K562 (cell line): ENCODE measurements at regions not wholly inside any gene's neighbourhood (a gene's known extent, or its start where the extent isn't known, plus 50 kb on each side); places are given as distances from the start of the nearest gene placed in this dataset.

Experiments used
- ATAC-seq: fragments of 200-7000 bp; cut with Tn5 transposase; 3 replicates; pipeline ENCODE4 v1.9.1; 2020; ENCODE audit warnings: moderate library complexity
- BruUV-seq: library from RNA; stranded (reverse); fragments of 400-500 nt; replicated peaks from 2 replicates; lab custom pipeline; 2021; lab: Mats Ljungman, UMichigan
- CTCF ChIA-PET: fragments of 300-600 bp; formaldehyde crosslinking; extraction: SDS; loops from one replicate; lab custom pipeline; 2021; ENCODE audit warnings: low intra/inter-chr PET ratio; lab: Yijun Ruan, JAX
- POLR2A ChIA-PET: fragments of 300-600, 350-650 bp; sonication (Branson Sonifier 250); formaldehyde crosslinking; extraction: SDS; loops from one replicate; lab custom pipeline; 2021; ENCODE audit warnings: antibody characterized with exemption, inconsistent platforms; lab: Yijun Ruan, JAX
- DNase-seq, 4 experiments: peaks; one replicate each; pipeline versions ENCODE4 v3.0.0 to v3.0.0-alpha.2; 2011 to 2018; ENCODE audit warnings: low spot score in 3 of 4, mixed read lengths in 3 of 4; ENCODE audit errors: extremely low read depth in 1 of 4
- FAIRE-seq: peaks from 2 replicates; lab custom pipeline; 2011; peaks lifted over from hg19 to GRCh38; lab: Jason Lieb, UNC
- H2AFZ ChIP-seq: 2 replicates; pipeline ENCODE4 v1.6.0; 2011; ENCODE audit warnings: low read depth, low read length, control low read depth, inconsistent platforms
- H3K27ac ChIP-seq: fragments of 200-600 bp; 3 replicates; pipeline ENCODE4 v1.8.0; 2011; ENCODE audit warnings: low read depth, mild to moderate bottlenecking, control low read depth, inconsistent platforms, low read length, moderate library complexity, mixed read lengths; ENCODE audit errors: extremely low read depth
- H3K27me3 ChIP-seq, 2 experiments: fragments of 300-600 bp in 1 of 2; 2 replicates in 1 of 2; 3 replicates in 1 of 2; pipeline versions ENCODE4 v1.6.0 to v1.8.0; 2011; ENCODE audit warnings: inconsistent platforms in 2 of 2, low read length in 2 of 2, mild to moderate bottlenecking in 1 of 2, mixed read lengths in 1 of 2, moderate library complexity in 1 of 2; ENCODE audit not compliant: control insufficient read depth in 2 of 2, insufficient read depth in 2 of 2
- H3K36me3 ChIP-seq: fragments of 300-600 bp; 3 replicates; pipeline ENCODE4 v1.8.0; 2011; ENCODE audit warnings: mild to moderate bottlenecking, low read length, inconsistent platforms; ENCODE audit not compliant: control insufficient read depth, insufficient read depth
- H3K4me1 ChIP-seq, 2 experiments: fragments of 200-600 bp in 1 of 2; replicated peaks in 1 of 2; 2 replicates in 1 of 2; 3 replicates in 1 of 2; pipeline versions ENCODE4 v1.5.1 to v1.8.0; 2011; ENCODE audit warnings: inconsistent platforms in 2 of 2, low read length in 2 of 2, mild to moderate bottlenecking in 1 of 2, mixed read lengths in 1 of 2, moderate library complexity in 1 of 2; ENCODE audit not compliant: control insufficient read depth in 2 of 2, insufficient read depth in 2 of 2
- H3K4me2 ChIP-seq: 2 replicates; pipeline ENCODE4 v1.6.1; 2011; ENCODE audit warnings: low read length, control low read depth, inconsistent platforms, mixed read lengths; ENCODE audit not compliant: insufficient read depth
- H3K4me3 ChIP-seq: fragments of 200-600 bp; sonication (generic), shearing (Covaris generic); 2 replicates; pipeline ENCODE4 v1.5.1; 2016; ENCODE audit warnings: control low read depth, inconsistent platforms
- H3K79me2 ChIP-seq: fragments of 200-600 bp; 3 replicates; pipeline ENCODE4 v1.8.0; 2011; ENCODE audit warnings: low read length, inconsistent platforms; ENCODE audit not compliant: control insufficient read depth, insufficient read depth
- H3K9ac ChIP-seq, 2 experiments: 2 replicates each; pipeline versions ENCODE4 v1.6.0 to v1.6.1; 2011; ENCODE audit warnings: low read depth in 2 of 2, low read length in 2 of 2, control low read depth in 1 of 2, inconsistent platforms in 1 of 2, mild to moderate bottlenecking in 1 of 2, mixed read lengths in 1 of 2; ENCODE audit not compliant: insufficient read depth in 1 of 2
- H3K9me1 ChIP-seq: one replicate; pipeline ENCODE4 v1.6.0; 2011; ENCODE audit warnings: inconsistent platforms, mild to moderate bottlenecking, low read length, moderate library complexity; ENCODE audit not compliant: control insufficient read depth, insufficient read depth
- H3K9me3 ChIP-seq: replicated peaks from 2 replicates; pipeline ENCODE4 v1.5.1; 2011; ENCODE audit warnings: low read depth, low read length, inconsistent platforms; ENCODE audit not compliant: control insufficient read depth, insufficient read depth
- H4K20me1 ChIP-seq: replicated peaks from 2 replicates; pipeline ENCODE4 v1.6.1; 2011; ENCODE audit warnings: low read length, inconsistent platforms, mixed read lengths; ENCODE audit not compliant: control insufficient read depth, insufficient read depth
- CREB1 ChIP-seq, 2 experiments: sonication (generic) in 1 of 2; formaldehyde crosslinking in 1 of 2; IDR thresholded peaks; 2 replicates each; pipeline versions ENCODE4 v1.6.1 to v1.8.0; 2012 to 2022; ENCODE audit warnings: inconsistent platforms in 1 of 2, mild to moderate bottlenecking in 1 of 2, missing genetic modification reagents in 1 of 2, moderate library complexity in 1 of 2
- DIDO1 ChIP-seq: fragments of 450-650 bp; IDR thresholded peaks from 2 replicates; pipeline ENCODE4 v1.6.1; 2016; ENCODE audit warnings: low read depth, missing biosample characterization, missing genetic modification characterization
- E2F4 ChIP-seq: sonication (generic); formaldehyde crosslinking; IDR thresholded peaks from 2 replicates; pipeline ENCODE4 v1.8.0; 2022; ENCODE audit warnings: mild to moderate bottlenecking, low read depth, missing genetic modification reagents
- ESRRB ChIP-seq: fragments of 250-450 bp; sonication (Bioruptor Pico); IDR thresholded peaks from 2 replicates; pipeline ENCODE4 v1.5.0; 2020; ENCODE audit warnings: mild to moderate bottlenecking, moderate library complexity, borderline replicate concordance
- GTF3C2 ChIP-seq: IDR thresholded peaks from 3 replicates; pipeline ENCODE4 v1.6.1; 2011; ENCODE audit warnings: borderline replicate concordance, mild to moderate bottlenecking, moderate library complexity; ENCODE audit not compliant: insufficient read length; ENCODE audit errors: extremely low read depth
- KAT2B ChIP-seq: IDR thresholded peaks from one replicate; pipeline ENCODE4 v1.6.1; 2012; ENCODE audit warnings: low read depth, mild to moderate bottlenecking, control low read depth, inconsistent platforms, low read length, moderate library complexity
- NRF1 ChIP-seq, 2 experiments: fragments of 450-650 bp; IDR thresholded peaks in 1 of 2; conservative IDR thresholded peaks in 1 of 2; 2 replicates each; pipeline ENCODE4 v1.6.1; 2014; ENCODE audit warnings: mild to moderate bottlenecking in 2 of 2
- PHTF2 ChIP-seq: fragments of 250-450 bp; sonication (Bioruptor Pico); IDR thresholded peaks from 2 replicates; pipeline ENCODE4 v1.5.0; 2021; ENCODE audit warnings: mild to moderate bottlenecking
- POLR2H ChIP-seq: IDR thresholded peaks from 2 replicates; pipeline ENCODE4 v1.6.1; 2016; ENCODE audit warnings: missing genetic modification characterization, low read depth, mild to moderate bottlenecking, control low read depth, missing compliant biosample characterization, moderate library complexity
- RCOR1 ChIP-seq, 2 experiments: IDR thresholded peaks; 2 replicates each; pipeline ENCODE4 v1.6.1; 2012; ENCODE audit warnings: low read depth in 2 of 2, low read length in 2 of 2, borderline replicate concordance in 1 of 2, improper control_type of control experiment in 1 of 2
- U2AF1 ChIP-seq: fragments of 200-400 bp; formaldehyde crosslinking; optimal IDR thresholded peaks from 2 replicates; pipeline ENCODE3; 2017; ENCODE audit warnings: mild to moderate bottlenecking, low read depth, low read length, moderate library complexity
- ZC3H8 ChIP-seq: fragments of 450-650 bp; IDR thresholded peaks from 2 replicates; pipeline ENCODE4 v1.6.1; 2017
- WGBS: fragments of 100-300 bp; shearing (Covaris generic); methylation state at CpG from one replicate; pipeline ENCODE4 v1.1.6; 2016; ENCODE audit warnings: low coverage, mixed read lengths; ENCODE audit not compliant: insufficient coverage; ENCODE audit errors: missing lambda C conversion rate; 5-methylcytosine and 5-hydroxymethylcytosine counted together
- in situ Hi-C: fragments of 300-500 bp; cut with MboI; formaldehyde crosslinking; loops from 4 replicates; pipeline ENCODE4 v1.15.0; 2018; ENCODE audit warnings: inconsistent platforms, mixed read lengths
- intact Hi-C: fragments of 100-400 bp; cut with micrococcal nuclease; formaldehyde crosslinking; loops from 2 replicates; pipeline ENCODE4 v1.14.2; 2022

GRCh38 chr21:16302851-16303282 lies 573.1 kb downstream of the USP25 start:
- CTCF ChIA-PET, result no interaction called here
- H3K27me3 ChIP-seq, result no peaks in the 10 kb centered on the region
- 0% methylated on average over 4 of the region's 4 CpGs for WGBS
- no peak overlapping the region for H3K4me3 ChIP-seq
- no peak for TF ChIP-seq ZC3H8
- TF ChIP-seq RCOR1 (IDR thresholded peaks at IDR 0.05; ENCODE audit: borderline replicate concordance in 1 of 2, low read depth in 2 of 2, low read length in 2 of 2), result no peak
- no peak for TF ChIP-seq ESRRB (CRISPR knock-in tag)
- TF ChIP-seq PHTF2 (CRISPR knock-in tag), result no peak
- TF ChIP-seq NRF1 (conservative IDR thresholded peaks at IDR 0.05 in 1 of 2, IDR thresholded peaks at IDR 0.05 in 1 of 2), result no peak
- TF ChIP-seq KAT2B, result no peak
- TF ChIP-seq U2AF1, result no peak
- TF ChIP-seq E2F4 (CRISPR knock-in tag), result no peak
- TF ChIP-seq POLR2H (tag), result no peak
- no peak for TF ChIP-seq CREB1 (IDR thresholded peaks at IDR 0.05)
- TF ChIP-seq CREB1 (CRISPR knock-in tag; IDR thresholded peaks at IDR 0.05), result no peak
- no peak for TF ChIP-seq GTF3C2
- no peak for TF ChIP-seq DIDO1 (tag)
- in situ Hi-C loops (no loop called here), intact Hi-C loops (no loop called here)
- DNase-seq, result no peak
- no peak overlapping the region for H3K9ac ChIP-seq
- no peaks in the 10 kb centered on the region for H3K9me1 ChIP-seq
- no peaks in the 10 kb centered on the region for H3K4me1 ChIP-seq
- H3K27ac ChIP-seq, result no peak overlapping the region
- no peaks in the 10 kb centered on the region; the same call in 1 of the 2 replicates for H3K9me3 ChIP-seq
- H3K36me3 ChIP-seq, result no peaks in the 10 kb centered on the region
- H3K79me2 ChIP-seq, result no peaks in the 10 kb centered on the region
- no peak overlapping the region for H2AFZ ChIP-seq
- FAIRE-seq, result no peak
- no peaks in the 10 kb centered on the region for H4K20me1 ChIP-seq
- BruUV-seq, result no TSS peak
- no peak overlapping the region for H3K4me2 ChIP-seq
- ATAC-seq, result no peak
- POLR2A ChIA-PET, result no interaction called here
